ENCODE measurements at regions not wholly inside any gene's neighbourhood (a gene's known extent, or its start where the extent isn't known, plus 50 kb on each side); places are given as distances from the start of the nearest gene placed in this dataset.

GRCh38 chr13:47337781-47338507, 441.1 kb upstream of the HTR2A start:
- Mint-ChIP-seq H3K4me3 (no peak overlapping the region), H3K27ac (no peak overlapping the region), H3K36me3 (no peaks in the 10 kb centered on the region), H3K27me3 (no peaks in the 10 kb centered on the region), H3K4me1 (no peaks in the 10 kb centered on the region), H3K9me3 (peaks cover 3 to 17% (median 7%) of the 10 kb centered on the region in 5 donors)
- H3K27ac ChIP-seq (ENCODE audit: low read depth, low read length): no peak overlapping the region
- H3K4me1 ChIP-seq (ENCODE audit: insufficient read depth, low read length): no peaks in the 10 kb centered on the region
- no peaks in the 10 kb centered on the region for H3K9me3 ChIP-seq (ENCODE audit: low read length)
- no peak for DNase-seq
- no peak overlapping the region for H3K4me3 ChIP-seq (ENCODE audit: low read length)
- no peaks in the 10 kb centered on the region for H3K27me3 ChIP-seq (ENCODE audit: insufficient read depth, low read length, poor library complexity, severe bottlenecking)
- H3K36me3 ChIP-seq (ENCODE audit: insufficient read depth, low read length): no peaks in the 10 kb centered on the region
- ChIA-PET POLR2A (no interaction called here), CTCF (no interaction called here)

- H3K4me1 ChIP-seq (ENCODE audit: insufficient read depth, low read length): no peaks in the 10 kb centered on the region
- no peak overlapping the region for H3K27ac ChIP-seq (ENCODE audit: low read depth, low read length)
- H3K4me3 ChIP-seq (ENCODE audit: low read length): no peak overlapping the region
- no peak overlapping the region for H3K4me3 Mint-ChIP-seq
- ChIA-PET CTCF (no interaction called here), POLR2A (no interaction called here)
- H3K27me3 Mint-ChIP-seq: no peaks in the 10 kb centered on the region
- peaks cover 0 to 8% (median 3%) of the 10 kb centered on the region in 5 donors for H3K9me3 Mint-ChIP-seq
- H3K36me3 ChIP-seq (ENCODE audit: insufficient read depth, low read length): no peaks in the 10 kb centered on the region
- no peaks in the 10 kb centered on the region for H3K36me3 Mint-ChIP-seq
- H3K9me3 ChIP-seq (ENCODE audit: low read length): no peaks in the 10 kb centered on the region
- H3K4me1 Mint-ChIP-seq: no peaks in the 10 kb centered on the region
- no peak overlapping the region for H3K27ac Mint-ChIP-seq
- no peaks in the 10 kb centered on the region for H3K27me3 ChIP-seq (ENCODE audit: insufficient read depth, low read length, poor library complexity, severe bottlenecking)
- no peak for DNase-seq
Measured at GRCh38 chr13:47334173-47334572, 437.3 kb upstream of the HTR2A start.

GRCh38 chr13:47332149-47332548, 435.3 kb upstream of the HTR2A start:
- no peaks in the 10 kb centered on the region for H3K4me1 ChIP-seq (ENCODE audit: insufficient read depth, low read length)
- no peaks in the 10 kb centered on the region for H3K9me3 ChIP-seq (ENCODE audit: low read length)
- POLR2A ChIA-PET: no interaction called here
- Mint-ChIP-seq H3K4me1 (no peaks in the 10 kb centered on the region), H3K4me3 (no peak overlapping the region), H3K27ac (no peak overlapping the region), H3K27me3 (no peaks in the 10 kb centered on the region), H3K9me3 (peaks cover 0 to 8% (median 3%) of the 10 kb centered on the region in 5 donors), H3K36me3 (no peaks in the 10 kb centered on the region)
- H3K27ac ChIP-seq (ENCODE audit: low read depth, low read length): no peak overlapping the region
- CTCF ChIA-PET: no interaction called here
- H3K27me3 ChIP-seq (ENCODE audit: insufficient read depth, low read length, poor library complexity, severe bottlenecking): no peaks in the 10 kb centered on the region
- DNase-seq: no peak
- no peak overlapping the region for H3K4me3 ChIP-seq (ENCODE audit: low read length)
- no peaks in the 10 kb centered on the region for H3K36me3 ChIP-seq (ENCODE audit: insufficient read depth, low read length)

DNA sequence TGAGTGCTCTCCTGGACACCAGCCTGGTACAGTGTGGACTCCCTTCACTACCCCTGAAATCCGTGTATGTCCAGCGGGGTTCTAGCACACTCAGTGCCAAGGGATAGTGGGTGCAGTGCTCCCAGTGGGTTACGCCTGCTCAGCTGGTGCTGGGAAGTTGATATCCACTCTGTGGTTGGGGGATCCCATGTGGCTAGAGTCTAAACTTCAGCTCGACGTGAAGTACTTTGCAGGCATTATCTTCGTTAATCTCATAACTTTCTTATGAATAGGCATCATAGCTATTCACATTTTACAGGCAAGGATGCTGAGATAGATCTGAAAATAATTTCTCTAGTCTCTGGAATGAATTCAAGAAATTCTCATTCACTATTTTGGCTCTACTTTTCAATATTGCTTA, 433.2 kb upstream of the HTR2A start:
- H3K27me3 ChIP-seq (ENCODE audit: insufficient read depth, low read length, poor library complexity, severe bottlenecking): no peaks in the 10 kb centered on the region
- no peak overlapping the region for H3K27ac Mint-ChIP-seq
- POLR2A ChIA-PET: no interaction called here
- H3K27ac ChIP-seq (ENCODE audit: low read depth, low read length): no peak overlapping the region
- H3K36me3 Mint-ChIP-seq: no peaks in the 10 kb centered on the region
- no peaks in the 10 kb centered on the region for H3K4me1 Mint-ChIP-seq
- H3K9me3 Mint-ChIP-seq: peaks cover 0 to 5% (median 2%) of the 10 kb centered on the region in 5 donors
- no peak overlapping the region for H3K4me3 Mint-ChIP-seq
- H3K4me3 ChIP-seq (ENCODE audit: low read length): no peak overlapping the region
- no peak for DNase-seq
- CTCF ChIA-PET: no interaction called here
- no peaks in the 10 kb centered on the region for H3K27me3 Mint-ChIP-seq
- H3K9me3 ChIP-seq (ENCODE audit: low read length): no peaks in the 10 kb centered on the region
- H3K36me3 ChIP-seq (ENCODE audit: insufficient read depth, low read length): no peaks in the 10 kb centered on the region
- no peaks in the 10 kb centered on the region for H3K4me1 ChIP-seq (ENCODE audit: insufficient read depth, low read length)

- H3K4me3 Mint-ChIP-seq: no peak overlapping the region
- POLR2A ChIA-PET: no interaction called here
- H3K9me3 ChIP-seq (ENCODE audit: low read length): no peaks in the 10 kb centered on the region
Measured at GRCh38 chr13:47327861-47328260, 431.0 kb upstream of the HTR2A start.

DNA sequence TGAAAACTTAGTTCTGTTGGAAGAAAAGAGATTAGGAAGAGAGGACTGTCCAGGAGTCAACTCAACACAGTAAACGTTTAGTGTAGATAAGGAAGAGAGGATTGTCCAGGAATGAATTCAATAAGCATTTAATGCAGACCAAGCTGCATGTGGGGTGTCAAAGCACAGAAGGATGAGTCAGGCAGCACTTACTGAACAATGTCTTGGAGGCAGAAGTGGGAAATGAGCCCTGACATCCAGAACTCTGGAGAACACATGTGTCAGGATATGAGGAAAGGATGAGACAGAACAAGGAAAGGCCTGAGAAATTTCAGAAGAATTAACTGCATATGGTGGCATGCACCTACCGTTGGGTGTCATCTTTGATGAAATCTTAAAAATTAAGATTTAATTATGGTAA, 429.2 kb upstream of the HTR2A start:
- Histone ChIP-seq H3K4me1 (ENCODE audit: insufficient read depth, low read length) (no peaks in the 10 kb centered on the region), H3K4me3 (ENCODE audit: low read length) (no peak overlapping the region), H3K27me3 (ENCODE audit: insufficient read depth, low read length, poor library complexity, severe bottlenecking) (no peaks in the 10 kb centered on the region), H3K36me3 (ENCODE audit: insufficient read depth, low read length) (no peaks in the 10 kb centered on the region), H3K27ac (ENCODE audit: low read depth, low read length) (no peak overlapping the region), H3K9me3 (ENCODE audit: low read length) (no peaks in the 10 kb centered on the region)
- Mint-ChIP-seq H3K4me3 (no peak overlapping the region), H3K36me3 (no peaks in the 10 kb centered on the region), H3K27me3 (no peaks in the 10 kb centered on the region), H3K27ac (no peak overlapping the region), H3K9me3 (no peaks in the 10 kb centered on the region), H3K4me1 (no peaks in the 10 kb centered on the region)
- POLR2A ChIA-PET: no interaction called here
- CTCF ChIA-PET: no interaction called here
- no peak for DNase-seq

More at GRCh38 chr13:47327861-47328260, 431.0 kb upstream of the HTR2A start:
- no peaks in the 10 kb centered on the region for H3K4me1 Mint-ChIP-seq
- peaks cover 0 to 2% (median 0%) of the 10 kb centered on the region in 5 donors for H3K9me3 Mint-ChIP-seq
- Histone ChIP-seq H3K4me1 (ENCODE audit: insufficient read depth, low read length) (no peaks in the 10 kb centered on the region), H3K36me3 (ENCODE audit: insufficient read depth, low read length) (no peaks in the 10 kb centered on the region), H3K4me3 (ENCODE audit: low read length) (no peak overlapping the region), H3K27me3 (ENCODE audit: insufficient read depth, low read length, poor library complexity, severe bottlenecking) (no peaks in the 10 kb centered on the region), H3K27ac (ENCODE audit: low read depth, low read length) (no peak overlapping the region)
- no peak overlapping the region for H3K27ac Mint-ChIP-seq
- DNase-seq: no peak
- CTCF ChIA-PET: no interaction called here
- H3K36me3 Mint-ChIP-seq: no peaks in the 10 kb centered on the region
- H3K27me3 Mint-ChIP-seq: no peaks in the 10 kb centered on the region

DNA sequence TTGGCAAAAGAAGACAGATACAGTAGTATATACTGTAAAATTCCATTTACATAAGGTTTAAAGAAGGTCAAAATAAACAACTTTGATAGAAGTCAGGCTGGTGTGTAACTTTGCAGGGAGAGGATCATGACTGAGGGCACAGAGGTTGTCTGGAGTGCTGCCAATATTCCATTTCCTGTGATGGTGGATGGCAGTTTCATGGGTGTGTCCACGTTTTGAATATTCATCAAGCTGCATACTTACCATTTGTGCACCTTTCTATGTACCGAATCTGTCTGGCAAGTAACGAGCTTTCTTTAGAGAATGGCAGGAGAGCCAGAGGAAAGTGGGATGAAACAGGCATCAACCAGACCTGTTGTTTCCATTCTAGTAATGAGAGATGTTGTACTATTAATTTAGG, 420.5 kb upstream of the HTR2A start:
- Histone ChIP-seq H3K9me3 (ENCODE audit: low read length) (no peaks in the 10 kb centered on the region), H3K4me1 (ENCODE audit: insufficient read depth, low read length) (no peaks in the 10 kb centered on the region), H3K27ac (ENCODE audit: low read depth, low read length) (no peak overlapping the region), H3K27me3 (ENCODE audit: insufficient read depth, low read length, poor library complexity, severe bottlenecking) (no peaks in the 10 kb centered on the region), H3K4me3 (ENCODE audit: low read length) (no peak overlapping the region), H3K36me3 (ENCODE audit: insufficient read depth, low read length) (no peaks in the 10 kb centered on the region)
- no peaks in the 10 kb centered on the region for H3K27me3 Mint-ChIP-seq
- no peak for DNase-seq
- no peaks in the 10 kb centered on the region for H3K36me3 Mint-ChIP-seq
- H3K27ac Mint-ChIP-seq: no peak overlapping the region
- ChIA-PET CTCF (no interaction called here), POLR2A (no interaction called here)
- no peaks in the 10 kb centered on the region for H3K4me1 Mint-ChIP-seq
- H3K9me3 Mint-ChIP-seq: peaks cover 0 to 4% (median 0%) of the 10 kb centered on the region in 5 donors
- H3K4me3 Mint-ChIP-seq: no peak overlapping the region

- no peaks in the 10 kb centered on the region for H3K27me3 ChIP-seq (ENCODE audit: insufficient read depth, low read length, poor library complexity, severe bottlenecking)
- DNase-seq: no peak
- H3K27ac ChIP-seq (ENCODE audit: low read depth, low read length): no peak overlapping the region
- H3K4me1 Mint-ChIP-seq: no peaks in the 10 kb centered on the region
- POLR2A ChIA-PET: no interaction called here
- no peaks in the 10 kb centered on the region for H3K36me3 ChIP-seq (ENCODE audit: insufficient read depth, low read length)
- H3K4me3 Mint-ChIP-seq: no peak overlapping the region
- H3K4me3 ChIP-seq (ENCODE audit: low read length): no peak overlapping the region
- H3K9me3 ChIP-seq (ENCODE audit: low read length): no peaks in the 10 kb centered on the region
- no peaks in the 10 kb centered on the region for H3K4me1 ChIP-seq (ENCODE audit: insufficient read depth, low read length)
- H3K27ac Mint-ChIP-seq: no peak overlapping the region
- H3K9me3 Mint-ChIP-seq: peaks cover 2 to 11% (median 10%) of the 10 kb centered on the region in 5 donors
- H3K27me3 Mint-ChIP-seq: no peaks in the 10 kb centered on the region
- CTCF ChIA-PET: no interaction called here
- peaks cover 0 to 1% (median 0%) of the 10 kb centered on the region in 3 donors for H3K36me3 Mint-ChIP-seq
Measured at GRCh38 chr13:47310401-47310800, 413.5 kb upstream of the HTR2A start.

All from CD8-positive, alpha-beta memory T cell (primary cell).